ENCODE measurements at regions not wholly inside any gene's neighbourhood (a gene's known extent, or its start where the extent isn't known, plus 50 kb on each side); places are given as distances from the start of the nearest gene placed in this dataset.

DNA sequence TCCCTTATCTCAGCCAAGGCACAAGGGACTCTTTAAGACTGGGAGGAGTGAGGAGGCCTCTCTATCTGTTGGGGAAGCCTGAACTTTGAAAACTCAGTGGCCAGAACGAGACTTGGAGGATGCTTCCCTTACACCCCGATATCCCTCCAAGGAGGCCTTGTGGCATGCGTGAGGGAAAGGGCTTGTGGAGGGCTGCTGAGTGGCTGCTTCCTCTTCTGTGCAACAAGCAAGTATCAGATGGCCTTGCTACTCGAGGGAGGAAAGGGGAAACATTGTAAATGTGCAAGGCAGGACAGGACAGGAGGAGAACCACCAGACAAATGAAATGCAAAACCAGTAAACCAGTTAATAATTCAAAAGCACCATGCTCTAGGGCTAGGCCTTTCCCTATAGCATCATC is 306.5 kb upstream of the MAP3K7 start:
- no peak for TF ChIP-seq USF2 (IDR thresholded peaks at IDR 0.05)
- TF ChIP-seq, protein P1, sequence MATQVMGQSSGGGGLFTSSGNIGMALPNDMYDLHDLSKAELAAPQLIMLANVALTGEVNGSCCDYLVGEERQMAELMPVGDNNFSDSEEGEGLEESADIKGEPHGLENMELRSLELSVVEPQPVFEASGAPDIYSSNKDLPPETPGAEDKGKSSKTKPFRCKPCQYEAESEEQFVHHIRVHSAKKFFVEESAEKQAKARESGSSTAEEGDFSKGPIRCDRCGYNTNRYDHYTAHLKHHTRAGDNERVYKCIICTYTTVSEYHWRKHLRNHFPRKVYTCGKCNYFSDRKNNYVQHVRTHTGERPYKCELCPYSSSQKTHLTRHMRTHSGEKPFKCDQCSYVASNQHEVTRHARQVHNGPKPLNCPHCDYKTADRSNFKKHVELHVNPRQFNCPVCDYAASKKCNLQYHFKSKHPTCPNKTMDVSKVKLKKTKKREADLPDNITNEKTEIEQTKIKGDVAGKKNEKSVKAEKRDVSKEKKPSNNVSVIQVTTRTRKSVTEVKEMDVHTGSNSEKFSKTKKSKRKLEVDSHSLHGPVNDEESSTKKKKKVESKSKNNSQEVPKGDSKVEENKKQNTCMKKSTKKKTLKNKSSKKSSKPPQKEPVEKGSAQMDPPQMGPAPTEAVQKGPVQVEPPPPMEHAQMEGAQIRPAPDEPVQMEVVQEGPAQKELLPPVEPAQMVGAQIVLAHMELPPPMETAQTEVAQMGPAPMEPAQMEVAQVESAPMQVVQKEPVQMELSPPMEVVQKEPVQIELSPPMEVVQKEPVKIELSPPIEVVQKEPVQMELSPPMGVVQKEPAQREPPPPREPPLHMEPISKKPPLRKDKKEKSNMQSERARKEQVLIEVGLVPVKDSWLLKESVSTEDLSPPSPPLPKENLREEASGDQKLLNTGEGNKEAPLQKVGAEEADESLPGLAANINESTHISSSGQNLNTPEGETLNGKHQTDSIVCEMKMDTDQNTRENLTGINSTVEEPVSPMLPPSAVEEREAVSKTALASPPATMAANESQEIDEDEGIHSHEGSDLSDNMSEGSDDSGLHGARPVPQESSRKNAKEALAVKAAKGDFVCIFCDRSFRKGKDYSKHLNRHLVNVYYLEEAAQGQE (IDR thresholded peaks at IDR 0.05) = no peak
- TF ChIP-seq CEBPB (IDR thresholded peaks at IDR 0.05) = no peak
- no peak for TF ChIP-seq ELK1 (IDR thresholded peaks at IDR 0.05; ENCODE audit: low read depth, low read length)
- no peak for TF ChIP-seq RAD21 (conservative IDR thresholded peaks at IDR 0.05 in 1 of 2, IDR thresholded peaks at IDR 0.05 in 1 of 2)
- TF ChIP-seq CTCF (IDR thresholded peaks at IDR 0.05) = no peak
- no peak for TF ChIP-seq POLR2A (IDR thresholded peaks at IDR 0.05; ENCODE audit: low read length)
